T-helper 17 cell (primary cell): ENCODE measurements at regions not wholly inside any gene's neighbourhood (a gene's known extent, or its start where the extent isn't known, plus 50 kb on each side); places are given as distances from the start of the nearest gene placed in this dataset.
"Not testable (repeated sequence)": the region's sequence is repeated elsewhere in the genome, so short reads cannot be mapped to it uniquely, and the experiment has no call there.

ENCODE experiments used
- ATAC-seq: fragments of 150-1000 bp; cut with Tn5 transposase; 2 replicates; pipeline ENCODE4 v1.10.0; 2021; ENCODE audit warnings: mild to moderate bottlenecking, moderate library complexity
- DNase-seq, 3 donors: peaks; one replicate each; pipeline versions ENCODE4 v3.0.0 to v3.0.0-alpha.2; 2020 to 2021
- H3K9me3 ChIP-seq: one replicate; pipeline ENCODE4 v1.7.0; 2013; ENCODE audit warnings: low read length, mild to moderate bottlenecking; ENCODE audit not compliant: control insufficient read depth, poor library complexity, severe bottlenecking
- H3K27ac Mint-ChIP-seq: one replicate; pipeline ENCODE4 v1.8.0; 2022; ENCODE audit warnings: mild to moderate bottlenecking, moderate library complexity, mixed read lengths
- H3K27me3 Mint-ChIP-seq: one replicate; pipeline ENCODE4 v1.8.0; 2022; ENCODE audit warnings: mixed read lengths
- H3K36me3 Mint-ChIP-seq: one replicate; pipeline ENCODE4 v1.8.0; 2022; ENCODE audit warnings: low read depth, mixed read lengths
- H3K4me1 Mint-ChIP-seq: one replicate; pipeline ENCODE4 v1.8.0; 2022; ENCODE audit warnings: mild to moderate bottlenecking, mixed read lengths
- H3K4me3 Mint-ChIP-seq: one replicate; pipeline ENCODE4 v1.8.0; 2022; ENCODE audit warnings: mild to moderate bottlenecking, moderate library complexity, mixed read lengths

DNA sequence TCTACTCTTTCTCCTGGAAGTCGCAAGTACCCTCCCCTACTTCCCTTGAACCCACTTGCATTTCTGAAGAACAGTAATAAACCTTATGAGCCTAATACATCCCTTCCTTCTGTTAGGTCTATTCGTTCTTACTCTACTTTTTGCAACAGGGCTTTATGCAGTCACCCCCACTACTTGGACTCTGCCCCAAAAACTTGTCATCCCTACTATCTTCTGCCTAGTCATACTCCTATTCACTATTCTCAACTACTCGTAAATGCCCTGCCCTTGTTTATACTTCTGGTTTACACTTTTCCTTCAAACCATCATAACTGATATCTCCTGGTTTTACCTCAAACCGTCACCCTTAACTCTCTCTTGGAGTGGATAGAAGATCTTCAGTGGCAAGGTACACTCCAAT, 55.2 kb upstream of the SLIT2 start:
- H3K27ac Mint-ChIP-seq: no peak overlapping the region
- no peaks in the 10 kb centered on the region for H3K27me3 Mint-ChIP-seq
- no peak overlapping the region for H3K4me3 Mint-ChIP-seq

DNA sequence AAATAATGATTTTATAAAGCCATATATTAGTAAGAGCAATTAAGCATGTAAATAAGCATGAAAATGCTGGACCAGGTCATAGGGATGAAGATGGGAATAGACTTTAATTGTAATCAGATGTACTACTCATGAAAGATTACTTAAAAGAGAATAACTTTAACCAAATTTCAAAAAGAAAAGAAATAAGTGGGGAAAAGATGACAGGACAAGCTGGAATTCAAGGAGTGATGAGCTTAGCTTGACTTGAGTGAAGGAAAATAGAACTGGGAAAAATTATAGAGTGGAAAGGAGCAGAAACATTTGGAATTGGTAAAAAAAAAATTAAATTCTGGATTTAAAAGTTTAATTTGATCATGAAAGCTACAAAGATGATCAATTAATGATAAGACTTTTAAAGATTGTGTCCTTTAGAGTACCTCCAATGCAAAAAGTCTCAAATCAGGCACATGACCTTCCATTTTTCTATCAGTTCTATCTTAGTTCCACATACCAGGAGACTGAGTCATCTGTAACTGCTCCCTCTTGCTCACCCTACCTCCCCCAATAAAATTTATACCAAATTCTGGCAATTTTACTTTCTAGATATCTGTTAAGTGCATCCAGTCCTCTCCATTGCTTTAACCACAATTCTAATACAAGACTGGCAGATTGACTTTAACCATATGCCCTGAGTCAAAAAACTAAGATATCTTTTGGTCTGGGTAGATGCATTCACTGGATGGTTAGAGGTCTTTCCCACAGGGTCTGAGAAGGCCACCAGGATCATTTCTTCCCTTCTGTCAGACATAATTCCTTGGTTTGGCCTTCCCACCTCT, 56.4 kb upstream of the SLIT2 start:
- Mint-ChIP-seq H3K36me3 (no peaks in the 10 kb centered on the region), H3K27me3 (no peaks in the 10 kb centered on the region), H3K27ac (no peak overlapping the region), H3K4me1 (no peaks in the 10 kb centered on the region), H3K4me3 (no peak overlapping the region)
- ATAC-seq (no peak), DNase-seq (no peak)
- no peaks in the 10 kb centered on the region for H3K9me3 ChIP-seq

More for the DNA sequence above, 55.2 kb upstream of the SLIT2 start:
- Mint-ChIP-seq H3K36me3 (no peaks in the 10 kb centered on the region), H3K4me1 (no peaks in the 10 kb centered on the region)
- DNase-seq (no peak), ATAC-seq (no peak)
- H3K9me3 ChIP-seq: no peaks in the 10 kb centered on the region

DNA sequence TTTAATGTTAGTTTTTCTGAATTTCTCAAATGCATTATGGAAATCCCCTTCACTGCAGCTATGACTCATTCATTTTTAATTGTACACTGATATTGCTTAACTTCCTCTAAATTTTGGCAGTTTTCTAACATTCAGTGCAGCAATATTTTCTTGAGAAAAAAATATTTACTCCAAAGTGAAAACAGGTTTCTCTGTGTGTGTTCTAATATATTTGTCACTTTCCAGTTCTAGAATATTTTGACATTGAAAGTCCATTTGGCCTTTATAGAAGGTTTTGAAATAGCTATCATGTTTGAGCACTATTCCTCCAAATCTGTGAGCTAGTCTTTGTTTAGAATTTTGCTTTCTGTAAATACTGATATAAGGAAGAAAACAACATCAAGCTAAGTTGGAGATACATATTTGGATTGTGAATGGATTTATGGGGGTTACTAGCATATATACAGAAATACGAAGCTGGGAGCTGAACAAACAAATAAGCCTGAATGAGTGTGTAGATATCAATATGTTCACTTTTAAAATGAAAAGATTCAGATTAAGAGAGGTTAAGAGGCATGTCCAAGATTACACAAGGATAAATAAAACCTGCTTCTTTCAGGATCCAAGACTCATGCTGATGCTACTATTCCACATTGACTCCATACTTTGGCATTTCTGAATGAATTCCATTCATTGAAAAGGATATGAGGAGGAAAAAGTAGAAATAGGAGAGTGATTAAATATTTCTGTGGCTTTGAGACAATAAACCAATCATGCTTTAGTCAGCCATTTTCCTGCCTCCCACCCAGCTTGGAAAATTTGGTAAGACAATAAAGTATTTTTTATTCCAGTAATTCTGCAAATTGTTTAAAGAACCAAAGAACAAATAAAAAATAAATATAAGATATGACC, 57.3 kb upstream of the SLIT2 start:
- no peak overlapping the region for H3K27ac Mint-ChIP-seq
- H3K9me3 ChIP-seq: no peaks in the 10 kb centered on the region
- H3K27me3 Mint-ChIP-seq: no peaks in the 10 kb centered on the region
- no peak overlapping the region for H3K4me3 Mint-ChIP-seq
- ATAC-seq (no peak), DNase-seq (no peak)
- H3K36me3 Mint-ChIP-seq: no peaks in the 10 kb centered on the region
- H3K4me1 Mint-ChIP-seq: no peaks in the 10 kb centered on the region

DNA sequence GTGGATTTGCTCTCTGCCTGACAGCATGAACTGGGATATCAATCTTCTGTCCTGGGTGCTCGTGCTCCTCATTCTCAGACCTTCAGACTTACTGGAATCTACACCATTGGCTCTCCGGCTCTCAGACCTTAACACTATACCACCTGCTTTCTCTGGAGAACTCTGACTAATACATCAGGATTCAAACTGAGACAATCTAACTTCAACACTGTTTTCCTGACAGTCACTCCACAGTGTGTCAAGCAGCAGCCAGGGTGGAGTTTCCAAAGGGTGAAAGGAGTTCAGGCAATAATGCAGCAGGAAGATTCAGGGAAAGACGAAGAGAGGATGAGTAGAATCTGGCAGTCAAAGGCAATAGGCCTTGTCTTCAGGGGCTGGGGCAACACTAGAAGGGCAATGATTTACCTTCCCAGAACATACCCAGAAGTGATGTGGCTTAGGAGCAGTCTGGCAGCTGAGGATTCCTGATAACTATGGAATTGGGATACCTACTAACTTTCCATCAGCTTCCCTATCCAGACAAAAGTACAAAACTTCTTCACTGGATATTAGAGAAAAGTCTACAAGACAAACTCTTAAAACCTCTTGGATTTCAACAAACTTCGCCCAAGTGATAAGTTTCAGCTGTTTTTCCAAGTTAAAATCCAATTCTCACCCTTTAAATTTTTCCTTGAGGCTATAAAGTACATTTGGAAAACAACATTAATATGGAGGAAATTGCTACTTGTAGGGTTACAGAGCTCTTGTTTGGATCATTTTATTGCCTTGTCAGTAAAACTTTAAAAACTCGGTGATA, 58.4 kb upstream of the SLIT2 start:
- no peak for ATAC-seq
- Mint-ChIP-seq H3K27me3 (no peaks in the 10 kb centered on the region), H3K4me3 (no peak overlapping the region), H3K4me1 (no peaks in the 10 kb centered on the region), H3K27ac (no peak overlapping the region), H3K36me3 (no peaks in the 10 kb centered on the region)
- DNase-seq: no peak
- H3K9me3 ChIP-seq: no peaks in the 10 kb centered on the region

DNA sequence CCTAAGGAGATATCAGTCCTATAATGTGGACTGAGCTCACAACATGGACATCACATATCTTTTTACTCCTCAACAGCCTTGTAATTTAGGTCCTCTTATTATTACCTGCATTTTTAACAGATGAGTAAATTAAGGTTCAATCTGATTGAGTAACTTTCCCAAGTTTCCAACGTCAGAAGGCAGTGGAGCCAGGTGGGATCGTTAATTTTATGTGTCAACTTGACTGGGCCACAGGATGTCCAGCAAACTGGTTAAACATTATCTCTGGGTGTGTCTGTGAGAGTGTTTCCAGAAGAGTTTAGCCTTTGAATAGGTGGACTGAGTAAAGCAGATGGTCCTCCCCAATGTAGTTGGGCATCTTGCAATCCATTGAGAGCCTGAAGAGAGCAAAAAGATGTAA, 59.0 kb upstream of the SLIT2 start:
- Mint-ChIP-seq H3K36me3 (no peaks in the 10 kb centered on the region), H3K27ac (no peak overlapping the region), H3K4me1 (no peaks in the 10 kb centered on the region), H3K4me3 (no peak overlapping the region), H3K27me3 (no peaks in the 10 kb centered on the region)
- ATAC-seq: no peak
- DNase-seq: no peak
- no peaks in the 10 kb centered on the region for H3K9me3 ChIP-seq

DNA sequence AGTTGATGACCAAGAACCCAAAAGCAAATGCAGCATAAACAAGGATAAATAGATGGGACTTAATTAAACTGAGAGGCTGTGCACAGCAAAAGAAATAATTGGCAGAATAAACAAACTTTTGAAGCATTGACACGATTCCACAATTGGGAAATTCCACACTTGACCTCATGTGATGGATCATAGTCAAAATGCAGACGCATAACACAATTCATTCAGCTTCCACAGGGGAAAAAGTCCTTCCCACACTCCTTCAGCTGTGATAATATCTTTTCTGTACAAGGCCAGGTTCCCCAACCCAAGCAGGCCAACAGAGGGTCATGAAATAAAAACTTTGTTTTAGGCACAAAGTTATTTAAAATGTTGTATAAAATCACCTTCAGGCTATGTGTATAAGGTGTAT, 66.6 kb upstream of the SLIT2 start:
- no peaks in the 10 kb centered on the region for H3K9me3 ChIP-seq
- H3K36me3 Mint-ChIP-seq: no peaks in the 10 kb centered on the region
- no peak for DNase-seq
- no peaks in the 10 kb centered on the region for H3K27me3 Mint-ChIP-seq
- no peak for ATAC-seq
- H3K27ac Mint-ChIP-seq: no peak overlapping the region
- no peaks in the 10 kb centered on the region for H3K4me1 Mint-ChIP-seq
- H3K4me3 Mint-ChIP-seq: no peak overlapping the region

DNA sequence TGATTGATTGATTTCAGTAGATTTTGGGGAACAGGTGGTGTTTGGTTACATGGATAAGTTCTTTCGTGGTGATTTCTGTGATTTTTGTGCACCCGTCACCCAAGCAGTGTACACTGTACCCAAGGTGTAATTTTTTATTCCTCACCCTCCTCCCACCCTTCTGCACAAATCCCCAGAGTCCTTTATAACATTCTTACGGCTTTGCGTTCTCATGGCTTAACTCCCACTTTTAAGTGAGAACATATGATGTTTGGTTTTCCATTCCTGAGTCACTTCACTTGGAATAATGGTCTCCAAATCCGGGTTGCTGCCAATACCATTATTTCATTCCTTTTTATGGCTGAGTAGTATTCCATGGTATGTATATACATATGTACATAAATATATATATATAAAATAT, 68.6 kb upstream of the SLIT2 start:
- not testable (repeated sequence) for H3K27ac Mint-ChIP-seq, H3K4me1 Mint-ChIP-seq, H3K9me3 ChIP-seq, H3K4me3 Mint-ChIP-seq, ATAC-seq, H3K27me3 Mint-ChIP-seq, H3K36me3 Mint-ChIP-seq, DNase-seq

DNA sequence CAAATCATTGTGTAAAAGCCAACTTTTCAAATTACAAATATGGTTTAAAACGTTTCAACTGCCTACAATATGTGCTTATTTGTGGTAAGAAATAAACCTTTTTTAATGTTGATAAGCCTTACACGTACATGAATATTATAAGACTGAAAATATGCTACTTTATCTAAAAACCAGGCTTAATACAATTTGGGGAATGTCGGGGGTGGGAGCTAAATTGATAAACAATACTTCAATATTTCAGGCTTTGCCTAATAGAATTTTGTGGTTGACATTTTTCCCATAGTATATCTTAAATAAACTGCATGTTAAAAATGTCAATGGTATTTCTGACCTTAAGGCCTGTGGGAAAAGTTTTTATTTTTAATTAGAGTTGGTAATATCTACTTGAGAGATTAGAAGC, 69.8 kb upstream of the SLIT2 start:
- no peak for ATAC-seq

DNA sequence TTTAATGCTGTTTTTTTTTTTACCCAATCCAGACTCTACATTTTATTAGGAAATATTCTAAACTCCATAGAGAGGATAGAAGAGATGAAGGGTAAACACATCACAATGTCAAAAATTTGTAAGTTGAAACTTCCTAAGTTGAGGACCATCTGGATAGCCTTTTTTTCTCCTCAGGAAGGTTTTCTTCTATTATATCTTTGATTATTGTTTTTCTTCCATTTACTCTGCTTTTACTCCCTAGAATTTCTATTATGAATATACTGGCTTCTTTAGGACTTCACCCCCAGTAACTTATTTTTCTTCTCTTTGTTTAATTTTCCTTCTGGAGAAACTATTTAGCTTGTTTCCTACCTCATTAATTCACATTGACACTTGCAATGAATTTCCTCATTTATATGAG, 71.2 kb upstream of the SLIT2 start:
- no peaks in the 10 kb centered on the region for H3K9me3 ChIP-seq
- H3K4me3 Mint-ChIP-seq: no peak overlapping the region
- no peaks in the 10 kb centered on the region for H3K4me1 Mint-ChIP-seq
- no peaks in the 10 kb centered on the region for H3K27me3 Mint-ChIP-seq
- H3K27ac Mint-ChIP-seq: no peak overlapping the region
- DNase-seq (no peak), ATAC-seq (no peak)
- H3K36me3 Mint-ChIP-seq: no peaks in the 10 kb centered on the region

More for the DNA sequence above, 69.8 kb upstream of the SLIT2 start:
- Mint-ChIP-seq H3K27ac (no peak overlapping the region), H3K4me1 (no peaks in the 10 kb centered on the region), H3K36me3 (no peaks in the 10 kb centered on the region), H3K4me3 (no peak overlapping the region), H3K27me3 (no peaks in the 10 kb centered on the region)
- DNase-seq: no peak
- no peaks in the 10 kb centered on the region for H3K9me3 ChIP-seq

DNA sequence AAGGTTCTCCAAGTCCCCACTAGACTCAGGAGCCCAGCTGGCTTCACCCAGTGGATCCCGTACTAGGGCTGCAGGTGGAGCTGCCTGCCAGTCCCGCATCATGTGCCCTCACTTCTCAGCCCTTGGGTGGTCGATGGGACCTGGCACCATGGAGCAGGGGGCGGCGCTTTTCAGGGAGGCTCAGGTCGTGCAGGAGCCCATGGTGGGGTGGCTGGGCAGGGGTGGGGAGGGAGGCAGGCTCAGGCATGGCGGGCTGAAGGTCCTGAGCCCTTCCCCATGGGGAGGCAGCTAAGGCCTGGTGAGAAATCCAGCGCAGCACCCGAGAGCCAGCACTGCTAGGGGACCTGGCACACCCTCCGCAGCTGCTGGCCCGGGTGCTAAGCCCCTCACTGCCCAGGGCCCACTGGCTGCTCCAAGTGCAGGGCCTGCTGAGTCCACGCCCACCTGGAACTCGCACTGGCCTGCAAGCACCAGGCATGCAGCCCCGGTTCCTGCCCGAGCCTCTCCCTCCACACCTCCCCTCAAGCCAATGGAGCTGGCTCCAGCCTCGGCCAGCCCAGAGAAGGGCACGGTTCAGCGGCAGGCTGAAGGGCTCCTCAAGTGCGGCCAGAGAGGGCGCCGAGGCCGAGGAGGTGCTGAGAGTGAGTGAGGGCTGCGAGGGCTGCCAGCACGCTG, 72.7 kb upstream of the SLIT2 start:
- no peaks in the 10 kb centered on the region for H3K9me3 ChIP-seq
- H3K27me3 Mint-ChIP-seq: no peaks in the 10 kb centered on the region
- H3K27ac Mint-ChIP-seq: no peak overlapping the region
- H3K36me3 Mint-ChIP-seq: no peaks in the 10 kb centered on the region
- DNase-seq: no peak
- H3K4me1 Mint-ChIP-seq: no peaks in the 10 kb centered on the region
- ATAC-seq: no peak
- H3K4me3 Mint-ChIP-seq: no peak overlapping the region

DNA sequence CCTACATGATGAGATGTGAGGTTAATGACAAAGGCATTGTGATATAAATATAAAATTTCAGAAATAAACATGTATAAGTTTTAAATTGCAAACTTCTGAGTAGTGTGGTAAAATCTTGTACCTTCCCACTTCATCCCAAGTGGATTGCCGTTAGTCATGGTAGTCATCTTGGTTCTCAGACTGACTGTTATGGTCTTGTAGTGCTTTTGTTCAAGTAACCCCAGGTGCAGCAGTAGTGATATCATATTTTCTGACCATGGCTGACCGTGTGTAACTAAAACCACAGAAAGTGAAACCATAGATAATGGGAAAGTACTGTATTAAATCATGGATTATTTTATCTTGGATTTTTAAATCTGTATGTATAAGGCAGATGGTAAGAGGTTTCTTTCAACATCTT, 74.8 kb upstream of the SLIT2 start:
- Mint-ChIP-seq H3K27ac (no peak overlapping the region), H3K27me3 (no peaks in the 10 kb centered on the region), H3K4me1 (no peaks in the 10 kb centered on the region), H3K36me3 (no peaks in the 10 kb centered on the region), H3K4me3 (no peak overlapping the region)
- ATAC-seq (no peak), DNase-seq (no peak)
- no peaks in the 10 kb centered on the region for H3K9me3 ChIP-seq

DNA sequence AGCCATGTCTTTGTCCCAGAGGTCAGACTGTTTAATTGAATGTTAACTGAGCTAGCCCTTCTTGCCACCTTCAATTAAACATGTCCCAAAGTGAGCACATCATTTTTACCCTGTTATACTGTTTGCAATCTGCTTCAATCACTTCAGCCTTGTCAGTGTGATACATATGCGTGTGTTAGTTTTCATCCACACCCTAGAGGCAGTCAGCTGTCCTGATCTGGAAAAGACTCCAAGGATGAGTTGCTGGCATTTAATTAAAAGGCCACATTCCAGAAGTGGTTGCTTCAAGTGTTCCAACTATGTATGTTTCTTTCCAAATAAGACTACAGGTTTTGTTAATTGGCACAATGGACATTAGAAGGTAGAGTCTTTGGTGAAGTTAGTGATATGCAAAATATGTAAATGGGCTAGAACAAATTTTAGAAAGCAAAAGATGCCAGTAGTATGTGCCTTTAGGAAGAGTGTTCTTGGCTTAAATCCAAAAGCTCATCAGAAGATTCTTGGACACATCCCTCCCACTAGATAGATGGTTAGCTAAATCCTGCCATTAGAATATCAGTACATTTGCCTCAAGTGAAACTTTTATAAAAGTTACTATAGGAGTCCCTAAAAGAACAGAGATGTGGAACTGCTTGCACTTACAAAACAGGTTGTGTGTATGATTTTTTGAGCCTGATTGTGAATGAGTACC, 79.5 kb upstream of the SLIT2 start:
- H3K4me1 Mint-ChIP-seq: no peaks in the 10 kb centered on the region
- H3K27ac Mint-ChIP-seq: no peak overlapping the region
- H3K36me3 Mint-ChIP-seq: no peaks in the 10 kb centered on the region
- ATAC-seq (no peak), DNase-seq (no peak)
- no peaks in the 10 kb centered on the region for H3K27me3 Mint-ChIP-seq
- no peaks in the 10 kb centered on the region for H3K9me3 ChIP-seq
- H3K4me3 Mint-ChIP-seq: no peak overlapping the region
